NCI-H2227 treated with DMSO at 0.1 percent for 48 hours (cell line): ENCODE measurements at regions not wholly inside any gene's neighbourhood (a gene's known extent, or its start where the extent isn't known, plus 50 kb on each side); places are given as distances from the start of the nearest gene placed in this dataset.
"Not testable (repeated sequence)": the region's sequence is repeated elsewhere in the genome, so short reads cannot be mapped to it uniquely, and the experiment has no call there.

Experiments used
- DNase-seq: peaks from one replicate; lab custom pipeline; 2025; lab: John Stamatoyannopoulos, UW

DNA sequence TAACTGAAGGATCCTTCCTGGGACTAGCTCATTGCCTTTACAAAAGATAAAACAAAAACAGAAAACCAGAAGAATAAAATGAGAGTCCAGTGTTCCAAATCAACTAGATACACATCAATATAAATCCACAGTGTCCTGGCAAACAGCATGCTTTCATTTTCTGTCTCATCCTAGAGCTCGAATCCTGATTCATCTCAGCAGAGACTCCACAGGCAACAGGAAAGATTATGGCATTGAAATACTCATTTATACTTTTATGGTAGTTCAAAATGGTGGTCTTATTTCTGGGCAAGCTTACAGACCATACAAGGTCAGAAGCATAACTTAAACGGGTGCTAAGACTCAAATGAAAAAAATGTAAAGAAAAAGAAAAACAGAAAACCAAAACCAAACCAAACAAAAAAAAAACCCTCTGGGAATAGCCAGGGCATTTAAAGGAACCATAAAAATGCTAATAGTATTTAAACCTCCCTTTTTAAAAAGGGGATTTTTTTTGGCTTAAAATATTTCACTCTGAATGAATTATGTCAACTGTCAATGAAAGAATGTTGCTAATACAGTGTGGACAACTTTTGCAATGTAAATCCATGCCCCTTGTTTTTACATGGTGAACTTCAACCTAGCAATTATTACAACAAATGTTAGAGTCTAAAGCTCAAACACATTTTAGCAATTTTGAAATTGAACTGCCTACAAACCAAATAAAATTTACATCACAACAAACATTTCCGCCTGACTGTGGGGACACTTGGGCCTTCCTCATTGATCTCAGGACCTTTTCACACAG lies 57.9 kb downstream of the GPR101 start:
- no peak for DNase-seq

DNA sequence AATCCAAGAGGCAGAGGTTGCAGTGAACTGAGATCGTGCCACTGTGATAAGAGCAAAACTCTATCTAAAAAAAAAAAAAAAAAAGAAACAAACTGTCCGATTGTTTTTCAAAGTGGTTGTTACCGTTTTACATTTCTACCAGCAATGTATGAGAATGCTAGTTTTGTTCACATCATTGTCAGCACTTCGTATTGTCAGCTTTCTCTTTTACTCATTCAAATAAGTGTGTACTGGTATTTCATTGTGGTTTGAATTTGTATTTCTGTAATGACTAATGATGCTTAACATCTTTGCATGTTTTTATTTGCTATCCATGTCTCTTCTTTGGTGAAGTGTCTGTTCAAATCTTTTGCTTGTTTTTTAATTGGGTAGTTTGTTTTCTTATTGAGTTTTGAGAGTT lies 65.8 kb downstream of the GPR101 start:
- no peak for DNase-seq

DNA sequence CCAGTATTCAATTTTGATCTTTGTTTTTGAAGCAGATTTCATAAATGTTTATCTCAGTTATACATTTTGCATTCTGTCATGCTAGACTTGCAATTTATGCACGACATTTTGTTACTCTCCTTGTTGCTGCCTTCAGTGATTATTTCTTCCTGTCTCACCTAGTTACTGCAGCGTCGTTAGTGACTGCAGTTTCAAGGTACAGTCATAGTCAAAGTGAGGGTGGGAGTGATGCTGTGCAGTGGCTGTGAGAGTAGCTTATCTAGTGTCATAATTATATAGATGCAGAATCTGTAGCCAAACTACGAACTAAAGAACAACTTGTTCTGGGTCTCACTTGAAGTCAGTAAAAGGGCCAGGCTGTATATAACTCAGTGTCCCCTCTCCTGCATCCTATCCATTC lies 69.8 kb downstream of the GPR101 start:
- no peak for DNase-seq

DNA sequence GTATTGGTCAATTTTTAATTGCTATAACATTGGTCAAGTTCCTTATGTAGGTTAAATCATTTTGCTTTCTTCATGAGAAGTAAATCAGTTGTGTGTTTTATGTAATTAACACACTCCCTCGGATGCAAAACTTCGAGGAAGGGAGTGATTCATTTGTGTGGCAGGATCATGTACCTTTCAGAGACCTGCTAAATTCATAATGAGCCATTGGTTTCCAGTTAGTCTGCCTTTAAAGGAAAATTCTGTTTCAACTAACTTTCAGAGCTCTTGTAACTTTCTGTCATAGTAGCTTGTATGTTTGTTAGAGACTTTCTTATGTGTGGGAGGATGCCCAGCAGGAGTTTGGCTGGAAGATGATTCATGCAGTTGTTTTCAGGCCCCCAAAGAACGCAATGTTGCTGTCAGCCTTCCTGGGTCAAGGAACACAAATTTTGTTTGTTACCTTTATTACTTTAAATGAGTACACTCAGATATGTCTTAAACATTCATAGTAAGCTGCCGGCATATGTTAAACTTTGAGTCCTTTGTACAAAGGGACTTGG lies 72.1 kb downstream of the GPR101 start:
- DNase-seq = no peak

DNA sequence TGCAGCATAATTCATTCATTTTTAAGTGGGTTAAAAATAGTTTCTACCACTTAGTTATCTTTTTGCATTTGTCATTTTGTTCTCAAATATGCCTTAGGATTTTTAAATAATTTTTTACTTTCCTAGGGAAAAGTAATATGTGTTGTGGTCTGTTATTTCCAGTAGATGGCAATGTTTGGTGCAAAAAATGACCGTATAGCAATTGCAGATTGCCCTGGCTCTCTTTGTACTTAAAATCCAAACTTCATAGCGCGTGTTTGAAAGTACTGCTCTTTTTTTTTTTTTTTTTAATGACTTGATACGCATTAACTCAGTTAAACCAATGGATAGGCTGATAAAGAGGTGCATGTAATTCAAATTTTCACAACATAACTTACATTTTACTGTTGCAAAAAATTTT lies 74.4 kb upstream of the RBMX start:
- peak; percentile 28 for DNase-seq

DNA sequence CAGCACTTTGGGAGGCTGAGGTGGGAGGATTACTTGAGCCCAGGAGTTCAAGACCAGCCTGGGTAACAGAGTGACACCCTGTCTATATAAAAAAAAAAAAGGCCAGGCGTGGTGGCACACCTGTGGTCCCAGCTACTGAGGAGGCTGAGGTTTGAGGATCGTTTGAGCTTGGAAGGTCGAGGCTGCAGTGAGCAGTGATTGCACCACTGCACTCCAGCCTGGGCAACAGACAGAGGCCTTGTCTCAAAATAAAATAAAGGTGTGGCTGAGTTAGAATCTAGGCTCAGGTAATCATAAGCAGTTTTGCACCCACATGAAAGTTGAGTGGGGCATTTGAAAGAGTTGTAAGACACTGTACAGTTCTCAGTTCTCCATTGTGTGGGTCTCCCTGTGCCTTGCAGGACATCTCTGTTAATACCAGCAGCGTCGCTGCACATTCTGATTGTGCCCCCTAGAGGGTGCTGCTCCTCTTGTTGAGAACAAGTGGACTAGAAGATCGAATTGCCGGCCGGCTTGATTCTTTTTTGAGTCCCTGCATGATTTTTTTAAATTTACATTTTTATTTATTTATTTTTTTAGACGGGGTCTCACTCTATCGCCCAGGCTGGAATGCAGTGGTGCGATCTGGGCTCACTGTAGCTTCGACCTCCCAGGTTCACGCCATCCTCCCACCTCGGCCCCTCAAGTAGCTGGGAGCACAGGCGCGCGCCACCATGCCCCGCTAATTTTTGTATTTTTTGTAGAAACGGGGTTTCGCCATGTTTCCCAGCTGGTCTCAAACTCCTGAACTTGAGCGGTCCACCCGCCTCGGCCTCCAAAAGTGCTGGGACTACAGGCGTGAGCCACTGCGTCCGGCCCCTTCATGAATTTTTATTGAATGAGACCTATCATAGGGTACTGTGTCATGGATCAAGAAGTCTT lies 73.6 kb upstream of the RBMX start:
- peak; percentile 40 for DNase-seq

DNA sequence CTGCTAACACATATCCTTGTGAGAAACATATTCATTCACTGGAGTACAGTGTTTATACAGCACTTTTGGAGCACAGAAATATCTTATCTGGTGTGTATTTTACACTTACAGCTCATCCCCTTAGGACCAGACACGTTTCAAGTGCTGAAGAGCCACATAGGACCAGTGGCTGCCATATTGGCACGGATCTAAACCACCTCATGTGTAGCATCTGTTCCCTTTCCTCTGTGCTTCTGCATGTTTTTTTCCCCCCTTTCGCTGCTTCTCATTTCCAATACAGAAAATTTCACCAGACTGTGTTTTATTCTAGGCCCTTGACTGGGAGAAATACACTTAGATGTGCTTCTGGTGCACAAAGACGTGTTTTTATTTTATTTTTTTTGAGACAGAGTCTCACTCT lies 69.7 kb upstream of the RBMX start:
- DNase-seq = no peak

DNA sequence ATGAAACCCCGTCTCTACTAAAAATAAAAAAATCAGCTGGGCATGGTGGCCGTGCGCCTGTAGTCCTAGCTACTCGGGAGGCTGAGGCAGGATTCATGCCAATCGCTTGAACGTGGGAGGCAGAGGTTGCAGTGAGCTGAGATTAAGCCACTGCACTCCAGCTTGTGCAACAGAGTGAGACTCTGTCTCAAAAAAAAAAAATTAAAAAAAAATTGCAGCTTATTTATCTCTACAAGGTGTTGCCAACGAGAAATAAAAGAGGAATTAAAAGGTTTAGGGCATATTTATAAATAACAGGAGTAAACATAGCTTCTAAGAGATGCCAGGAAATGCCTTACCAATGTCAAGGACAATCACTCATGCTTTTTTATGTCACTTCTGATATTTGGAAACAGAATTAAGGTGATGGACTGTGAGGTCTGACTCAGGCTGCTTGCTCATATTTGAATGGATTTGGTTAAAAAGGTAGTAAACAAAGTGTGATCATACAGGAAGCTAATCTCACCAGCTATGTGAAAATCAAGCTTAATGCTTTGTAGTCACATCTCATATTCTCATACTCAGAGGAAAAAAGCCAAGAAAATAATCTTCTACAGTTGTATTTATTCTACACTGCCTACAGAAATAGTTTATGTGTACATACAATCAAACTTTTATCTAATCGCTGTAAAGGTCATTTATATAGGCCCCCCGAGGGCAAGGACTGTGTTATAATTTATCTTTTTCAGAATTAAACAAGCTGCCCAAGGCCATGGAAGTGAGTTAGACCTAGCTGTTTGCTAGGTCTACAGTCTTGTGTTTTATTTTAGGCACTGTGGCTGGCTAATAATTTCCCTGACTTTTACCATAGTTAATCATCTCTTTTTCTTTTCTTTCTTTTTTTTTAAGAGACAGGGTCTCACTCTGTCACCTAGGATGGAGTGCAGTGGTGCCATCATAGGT lies 61.1 kb upstream of the RBMX start:
- no peak for DNase-seq

DNA sequence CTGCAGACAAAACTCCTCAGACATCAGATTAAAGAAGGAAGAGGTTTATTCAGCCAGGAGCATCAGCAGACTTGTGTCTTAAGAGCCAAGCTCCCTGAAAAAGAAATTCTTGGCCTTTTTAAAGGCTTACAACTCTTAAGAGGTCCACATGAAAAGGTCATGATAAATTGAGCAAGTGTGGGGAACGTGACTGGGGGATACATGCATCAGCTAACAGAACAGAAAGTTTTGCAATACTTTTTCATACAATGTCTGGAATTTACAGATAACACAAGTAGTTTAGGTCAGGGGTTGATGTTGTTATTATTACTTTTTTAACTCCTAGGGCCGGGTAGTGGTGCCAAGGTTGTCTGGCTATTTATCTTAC lies 55.6 kb upstream of the RBMX start:
- DNase-seq = no peak

DNA sequence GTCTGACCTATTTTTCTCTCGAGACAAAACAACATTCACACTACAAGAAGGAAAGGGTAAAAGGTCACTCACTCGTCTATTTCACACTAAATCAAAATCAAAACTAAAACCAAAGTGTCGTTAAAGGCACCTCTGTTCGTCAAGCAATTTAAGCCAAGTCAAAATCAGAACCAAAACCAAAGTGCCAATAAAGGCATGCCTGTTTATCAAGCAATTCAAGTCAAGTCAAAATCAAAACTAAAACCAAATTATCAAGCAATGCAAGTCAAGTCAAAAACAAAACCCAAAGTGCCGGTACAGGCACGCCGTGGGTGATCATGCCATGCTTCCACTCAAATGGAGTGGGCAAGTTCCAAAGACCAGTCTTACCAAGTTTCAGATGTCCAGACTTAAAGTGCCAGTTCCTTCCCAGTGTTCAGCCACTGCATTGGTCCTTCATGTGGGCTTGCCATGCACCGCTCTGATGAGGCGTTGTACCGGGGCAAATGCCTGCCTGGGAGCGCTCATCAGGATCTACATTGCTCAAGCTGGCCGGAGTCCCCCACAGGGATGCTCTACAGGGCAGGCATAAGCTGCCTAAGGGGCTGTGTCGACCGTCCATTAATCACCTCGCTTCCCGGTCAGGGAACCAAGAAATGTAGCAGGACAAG lies 55.1 kb upstream of the RBMX start:
- not testable (repeated sequence) for DNase-seq

DNA sequence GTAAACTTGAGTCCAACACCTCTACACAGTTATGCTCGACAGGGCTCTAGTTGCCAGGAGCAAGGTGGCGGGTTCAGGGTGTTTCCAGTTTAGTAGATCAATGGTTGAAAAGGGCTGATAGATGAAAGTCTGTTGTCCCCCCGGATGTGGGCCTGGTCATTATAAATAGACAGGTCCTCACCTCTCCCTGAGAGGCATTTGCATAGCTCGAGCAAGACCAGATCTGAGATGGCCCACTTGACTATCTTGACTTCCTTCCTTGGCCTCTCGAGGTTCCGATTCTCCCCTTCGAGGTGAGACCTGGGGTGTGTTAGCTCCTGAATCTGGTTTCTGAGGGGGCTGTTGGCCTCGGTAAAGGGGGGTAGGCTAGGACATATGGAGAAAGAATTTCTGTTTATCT lies 54.1 kb upstream of the RBMX start:
- DNase-seq = not testable (repeated sequence)

DNA sequence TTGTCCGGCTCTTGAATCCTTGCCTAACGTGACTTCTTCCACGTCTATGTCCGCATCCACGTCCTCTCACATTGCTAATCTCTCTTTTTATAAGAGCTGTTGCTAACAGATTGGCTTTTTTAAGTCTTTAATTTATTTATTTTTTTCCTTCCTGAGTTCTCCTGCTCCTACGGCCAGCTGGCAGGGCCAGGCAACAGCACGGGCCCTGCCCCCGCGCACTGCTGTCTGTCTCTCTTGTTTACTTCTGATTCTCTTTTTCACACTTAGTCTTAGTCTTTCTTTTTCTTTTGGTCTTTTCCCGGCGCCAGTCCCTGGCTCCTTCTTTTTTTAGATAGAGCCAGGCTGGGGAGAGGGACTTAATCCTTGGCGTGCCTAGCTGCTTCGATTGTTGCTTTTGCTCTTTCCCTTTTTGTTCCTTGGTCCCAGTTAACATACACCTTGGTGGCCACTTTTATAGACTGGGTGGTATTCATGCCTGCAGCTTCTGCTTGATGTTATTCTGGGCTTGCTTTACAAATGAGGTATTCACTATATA lies 53.2 kb upstream of the RBMX start:
- DNase-seq = no peak

DNA sequence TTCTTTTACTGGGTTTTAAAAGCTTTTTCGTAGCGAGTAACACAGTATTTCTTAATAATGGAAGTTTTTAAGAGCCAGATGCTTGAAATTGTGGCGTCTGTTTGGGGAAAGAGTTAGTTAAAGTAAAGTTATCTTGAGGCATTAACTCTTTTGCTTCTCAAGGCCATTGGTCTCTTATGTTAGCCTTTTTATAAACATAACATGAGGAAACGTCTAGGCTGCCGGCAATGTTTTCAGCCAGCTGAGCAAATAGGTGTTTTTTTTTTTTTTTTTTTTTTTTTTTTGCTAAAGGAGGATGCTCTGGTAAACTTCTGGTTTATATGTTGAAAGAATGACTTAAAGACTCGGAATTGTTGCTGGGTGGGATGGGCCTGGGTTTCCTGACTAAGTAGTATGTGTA lies 51.1 kb upstream of the RBMX start:
- no peak for DNase-seq
